ENCODE measurements at regions not wholly inside any gene's neighbourhood (a gene's known extent, or its start where the extent isn't known, plus 50 kb on each side); places are given as distances from the start of the nearest gene placed in this dataset.

GRCh38 chr2:3038636-3039035 is 339.0 kb downstream of the EIPR1 start:
- no peak for TF ChIP-seq CTCF (IDR thresholded peaks at IDR 0.05; ENCODE audit: control extremely low read depth, extremely low read depth, low read depth, missing control alignments)
- ChIA-PET CTCF (no interaction called here), POLR2A (no interaction called here)
- no peak for DNase-seq (ENCODE audit: extremely low spot score)

GRCh38 chr2:3037196-3038194 is 340.1 kb downstream of the EIPR1 start:
- DNase-seq (ENCODE audit: extremely low spot score): no peak
- TF ChIP-seq CTCF (IDR thresholded peaks at IDR 0.05; ENCODE audit: control extremely low read depth, extremely low read depth, low read depth, missing control alignments): no peak
- CTCF ChIA-PET: no interaction called here

GRCh38 chr2:3036432-3037125 is 341.0 kb downstream of the EIPR1 start:
- CTCF ChIA-PET: no interaction called here
- POLR2A ChIA-PET: no interaction called here

More at GRCh38 chr2:3037196-3038194, 340.1 kb downstream of the EIPR1 start:
- POLR2A ChIA-PET: no interaction called here

GRCh38 chr2:3035385-3036050 is 342.1 kb downstream of the EIPR1 start:
- CTCF ChIA-PET: no interaction called here
- POLR2A ChIA-PET: no interaction called here
- no peak for TF ChIP-seq CTCF (IDR thresholded peaks at IDR 0.05; ENCODE audit: control extremely low read depth, extremely low read depth, low read depth, missing control alignments)
- no peak for DNase-seq (ENCODE audit: extremely low spot score)

More at GRCh38 chr2:3036432-3037125, 341.0 kb downstream of the EIPR1 start:
- TF ChIP-seq CTCF (IDR thresholded peaks at IDR 0.05; ENCODE audit: control extremely low read depth, extremely low read depth, low read depth, missing control alignments): no peak
- DNase-seq (ENCODE audit: extremely low spot score): no peak

GRCh38 chr2:3034856-3035255 is 342.8 kb downstream of the EIPR1 start:
- POLR2A ChIA-PET: no interaction called here
- CTCF ChIA-PET: no interaction called here
- no peak for TF ChIP-seq CTCF (IDR thresholded peaks at IDR 0.05; ENCODE audit: control extremely low read depth, extremely low read depth, low read depth, missing control alignments)
- DNase-seq (ENCODE audit: extremely low spot score): no peak

GRCh38 chr2:3034396-3034795 is 343.2 kb downstream of the EIPR1 start:
- CTCF ChIA-PET: interaction anchor here (1.0 kb wide), 1 partner anchor 9 kb away, joined by 3 read pairs; no protein-coding TSS in a partner anchor

More at GRCh38 chr2:3034396-3034795, 343.2 kb downstream of the EIPR1 start:
- no peak for DNase-seq (ENCODE audit: extremely low spot score)
- POLR2A ChIA-PET: no interaction called here
- no peak for TF ChIP-seq CTCF (IDR thresholded peaks at IDR 0.05; ENCODE audit: control extremely low read depth, extremely low read depth, low read depth, missing control alignments)
